HUES6 (cell line): ENCODE measurements at regions not wholly inside any gene's neighbourhood (a gene's known extent, or its start where the extent isn't known, plus 50 kb on each side); places are given as distances from the start of the nearest gene placed in this dataset.
"Not testable (repeated sequence)": the region's sequence is repeated elsewhere in the genome, so short reads cannot be mapped to it uniquely, and the experiment has no call there.

Experiments used
- H3K27ac ChIP-seq: 2 replicates; pipeline ENCODE4 v1.7.0; 2013; ENCODE audit warnings: low read depth, mild to moderate bottlenecking, low read length, inconsistent platforms
- H3K27me3 ChIP-seq: 2 replicates; pipeline ENCODE4 v1.6.1; 2013; ENCODE audit warnings: low read length; ENCODE audit not compliant: control insufficient read depth, insufficient read depth
- H3K36me3 ChIP-seq: 2 replicates; pipeline ENCODE4 v1.6.1; 2013; ENCODE audit warnings: low read length; ENCODE audit not compliant: control insufficient read depth, insufficient read depth
- H3K4me1 ChIP-seq: 2 replicates; pipeline ENCODE4 v1.6.1; 2013; ENCODE audit warnings: low read length; ENCODE audit not compliant: control insufficient read depth, insufficient read depth
- H3K4me3 ChIP-seq: 2 replicates; pipeline ENCODE4 v1.5.1; 2013; ENCODE audit warnings: low read depth, low read length
- H3K9ac ChIP-seq: one replicate; pipeline ENCODE4 v1.6.1; 2013; ENCODE audit warnings: mild to moderate bottlenecking, low read length
- H3K9me3 ChIP-seq: 2 replicates; pipeline ENCODE4 v1.6.1; 2013; ENCODE audit warnings: low read depth, low read length; ENCODE audit not compliant: control insufficient read depth, insufficient read depth

- H3K27ac ChIP-seq = no peak overlapping the region
- no peak overlapping the region for H3K9ac ChIP-seq
- H3K36me3 ChIP-seq = no peaks in the 10 kb centered on the region
- H3K27me3 ChIP-seq = no peaks in the 10 kb centered on the region
- no peaks in the 10 kb centered on the region for H3K4me1 ChIP-seq
- no peaks in the 10 kb centered on the region for H3K9me3 ChIP-seq
- H3K4me3 ChIP-seq = no peak overlapping the region
Observed at GRCh38 chr12:47348206-47348605, 268.4 kb upstream of the AMIGO2 start.

- no peak overlapping the region for H3K4me3 ChIP-seq
- no peaks in the 10 kb centered on the region for H3K4me1 ChIP-seq
- no peaks in the 10 kb centered on the region for H3K27me3 ChIP-seq
- H3K27ac ChIP-seq = no peak overlapping the region
- no peaks in the 10 kb centered on the region for H3K36me3 ChIP-seq
- H3K9me3 ChIP-seq = no peaks in the 10 kb centered on the region
- H3K9ac ChIP-seq = no peak overlapping the region
Observed at GRCh38 chr12:47346251-47347019, 266.7 kb upstream of the AMIGO2 start.

DNA sequence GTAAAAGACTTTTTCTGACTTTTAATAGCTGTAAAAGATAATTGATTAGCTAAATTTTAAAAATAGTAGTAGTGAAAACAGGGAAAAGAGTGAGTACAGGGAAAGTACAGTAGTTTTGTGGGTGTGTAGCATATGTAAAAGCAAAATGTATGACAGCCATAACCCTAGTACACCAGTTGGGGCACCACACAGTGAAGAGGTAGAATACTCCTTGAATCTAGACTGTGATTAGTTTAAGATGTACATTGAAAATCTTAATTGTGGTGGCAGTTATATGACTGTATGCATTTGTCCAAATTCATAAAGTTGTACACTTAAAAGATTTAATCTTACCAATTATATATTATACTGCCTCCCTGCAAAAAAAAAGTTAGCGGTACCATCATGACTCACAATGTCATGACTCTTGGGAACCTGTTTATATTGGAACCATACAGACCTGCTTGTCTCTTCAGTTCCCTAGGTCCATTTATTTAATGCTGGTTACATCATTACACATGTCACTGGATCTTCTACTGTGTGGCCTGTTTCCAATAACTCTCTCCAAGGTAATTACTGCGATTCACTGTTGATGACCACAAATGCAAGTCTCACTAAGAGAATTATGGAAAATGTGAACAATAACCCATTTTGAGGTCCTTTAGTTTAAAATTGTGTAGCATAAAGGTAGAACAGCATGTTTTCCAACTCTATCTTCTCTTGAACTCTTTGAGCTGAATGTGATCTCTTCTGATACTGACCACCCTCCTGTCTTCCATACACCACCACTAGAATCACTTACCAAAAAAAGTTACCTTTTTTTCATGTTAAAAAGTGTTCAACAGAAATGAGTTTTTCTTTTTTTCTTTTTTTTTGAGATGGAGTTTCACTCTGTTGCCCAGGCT, 264.2 kb upstream of the AMIGO2 start:
- H3K27me3 ChIP-seq = no peaks in the 10 kb centered on the region
- no peaks in the 10 kb centered on the region for H3K9me3 ChIP-seq
- no peak overlapping the region for H3K4me3 ChIP-seq
- no peaks in the 10 kb centered on the region for H3K4me1 ChIP-seq
- H3K9ac ChIP-seq = no peak overlapping the region
- no peaks in the 10 kb centered on the region for H3K36me3 ChIP-seq
- no peak overlapping the region for H3K27ac ChIP-seq

DNA sequence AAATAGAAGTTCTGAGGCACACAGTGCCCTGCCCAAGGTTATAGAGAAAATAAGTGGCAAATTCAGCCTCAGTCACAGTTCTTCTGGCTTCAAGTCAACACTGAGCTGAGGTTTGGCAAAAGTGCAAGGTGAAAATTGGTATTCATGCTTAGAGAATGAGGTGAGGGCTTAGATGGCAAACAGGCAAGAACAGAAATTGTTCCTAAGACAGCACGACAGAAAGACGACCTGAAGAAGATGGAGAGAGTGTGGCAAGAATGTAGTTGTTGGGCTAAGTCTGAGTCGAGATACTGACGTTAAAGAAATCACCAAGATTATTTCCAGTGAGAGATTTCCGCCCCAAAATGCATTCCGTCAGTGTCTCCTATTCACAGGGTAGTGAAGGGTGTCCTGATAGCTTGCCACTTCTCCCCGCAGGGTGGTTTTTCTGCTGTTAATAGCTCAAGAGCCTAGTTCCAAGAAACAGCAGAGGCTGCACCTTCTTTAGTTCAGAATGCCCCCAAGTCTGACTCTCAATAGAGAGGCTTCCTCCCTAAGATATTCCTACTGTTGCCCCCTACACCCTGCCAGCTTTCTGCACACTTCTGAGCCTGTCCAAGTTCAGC, 260.8 kb upstream of the AMIGO2 start:
- H3K27me3 ChIP-seq = no peaks in the 10 kb centered on the region
- H3K4me3 ChIP-seq = no peak overlapping the region
- no peaks in the 10 kb centered on the region for H3K9me3 ChIP-seq
- H3K27ac ChIP-seq = no peak overlapping the region
- no peak overlapping the region for H3K9ac ChIP-seq
- H3K36me3 ChIP-seq = no peaks in the 10 kb centered on the region
- H3K4me1 ChIP-seq = no peaks in the 10 kb centered on the region

GRCh38 chr12:47337581-47337980, 257.8 kb upstream of the AMIGO2 start:
- Histone ChIP-seq H3K4me3 (no peak overlapping the region), H3K27me3 (no peaks in the 10 kb centered on the region), H3K9ac (no peak overlapping the region), H3K4me1 (no peaks in the 10 kb centered on the region), H3K36me3 (no peaks in the 10 kb centered on the region), H3K9me3 (peaks cover 5% of the 10 kb centered on the region; the same call in 1 of the 2 replicates), H3K27ac (no peak overlapping the region)

DNA sequence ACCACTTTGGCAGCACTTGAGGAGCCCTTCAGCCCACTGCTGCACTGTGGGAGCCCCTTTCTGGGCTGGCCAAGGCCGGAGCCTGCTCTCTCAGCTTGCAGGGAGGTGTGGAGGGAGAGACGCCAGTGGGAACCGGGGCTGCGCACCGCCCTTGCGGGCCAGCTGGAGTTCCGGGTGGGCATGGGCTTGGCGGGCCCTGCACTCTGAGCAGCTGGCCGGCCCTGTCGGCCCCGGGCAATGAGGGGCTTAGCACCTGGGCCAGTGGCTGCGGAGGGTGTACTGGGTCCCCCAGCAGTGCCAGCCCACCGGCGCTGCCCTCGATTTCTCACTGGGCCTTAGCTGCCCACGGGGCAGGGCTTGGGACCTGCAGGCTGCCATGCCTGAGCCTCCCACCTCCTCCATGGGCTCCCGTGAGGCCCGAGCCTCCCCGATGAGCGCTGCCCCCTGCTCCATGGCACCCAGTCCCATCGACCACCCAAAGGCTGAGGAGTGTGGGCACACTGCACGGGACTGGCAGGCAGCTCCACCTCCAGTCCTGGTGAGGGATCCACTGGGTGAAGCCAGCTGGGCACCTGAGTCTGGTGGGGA, 253.6 kb upstream of the AMIGO2 start:
- H3K9me3 ChIP-seq, H3K36me3 ChIP-seq, H3K4me1 ChIP-seq, H3K9ac ChIP-seq, H3K27ac ChIP-seq, H3K4me3 ChIP-seq, H3K27me3 ChIP-seq: not testable (repeated sequence)

DNA sequence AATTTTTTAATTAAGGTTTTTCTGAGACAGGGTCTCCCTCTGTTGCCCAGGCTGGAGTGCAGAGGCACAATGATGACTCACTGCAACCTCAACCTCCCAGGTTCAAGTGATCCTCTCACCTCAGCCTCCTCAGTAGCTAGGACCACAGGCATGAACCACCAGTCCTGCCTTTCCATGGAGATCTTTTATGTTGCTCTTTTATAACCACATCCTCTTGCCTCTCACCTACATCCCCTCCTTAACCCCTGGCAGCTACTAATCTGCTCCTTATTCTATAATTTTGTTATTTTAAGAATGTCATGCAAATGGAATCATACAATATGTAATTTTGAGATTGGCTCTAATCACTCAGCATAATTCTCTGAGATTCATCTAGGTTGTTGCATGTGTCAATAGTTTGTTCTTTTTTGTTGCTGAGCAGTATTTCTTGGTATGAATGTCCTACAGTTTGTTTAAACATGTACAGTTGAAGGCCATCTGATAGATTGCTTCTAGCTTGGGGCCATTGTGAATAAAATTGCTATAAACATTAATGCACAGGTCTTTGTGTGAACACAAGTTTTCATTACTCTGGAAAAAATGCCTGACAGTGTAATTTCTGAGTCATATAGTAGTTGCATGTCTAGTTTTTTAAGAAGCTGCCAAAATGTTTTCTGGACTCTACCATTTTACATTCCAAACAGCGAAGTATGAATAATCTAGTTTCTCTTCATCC, 249.2 kb upstream of the AMIGO2 start:
- H3K27me3 ChIP-seq = no peaks in the 10 kb centered on the region
- no peaks in the 10 kb centered on the region for H3K4me1 ChIP-seq
- H3K9ac ChIP-seq = no peak overlapping the region
- peaks cover 5% of the 10 kb centered on the region; the same call in 1 of the 2 replicates for H3K9me3 ChIP-seq
- no peak overlapping the region for H3K4me3 ChIP-seq
- H3K36me3 ChIP-seq = no peaks in the 10 kb centered on the region
- H3K27ac ChIP-seq = no peak overlapping the region

GRCh38 chr12:47326190-47326589, 246.4 kb upstream of the AMIGO2 start:
- no peak overlapping the region for H3K4me3 ChIP-seq
- H3K9ac ChIP-seq = no peak overlapping the region
- H3K36me3 ChIP-seq = no peaks in the 10 kb centered on the region
- no peaks in the 10 kb centered on the region for H3K9me3 ChIP-seq
- no peak overlapping the region for H3K27ac ChIP-seq
- no peaks in the 10 kb centered on the region for H3K27me3 ChIP-seq
- H3K4me1 ChIP-seq = no peaks in the 10 kb centered on the region

- H3K27me3 ChIP-seq = no peaks in the 10 kb centered on the region
- no peaks in the 10 kb centered on the region for H3K9me3 ChIP-seq
- H3K27ac ChIP-seq = no peak overlapping the region
- H3K4me3 ChIP-seq = no peak overlapping the region
- no peaks in the 10 kb centered on the region for H3K4me1 ChIP-seq
- no peaks in the 10 kb centered on the region for H3K36me3 ChIP-seq
- no peak overlapping the region for H3K9ac ChIP-seq
Observed at GRCh38 chr12:47323802-47324201, 244.0 kb upstream of the AMIGO2 start.

DNA sequence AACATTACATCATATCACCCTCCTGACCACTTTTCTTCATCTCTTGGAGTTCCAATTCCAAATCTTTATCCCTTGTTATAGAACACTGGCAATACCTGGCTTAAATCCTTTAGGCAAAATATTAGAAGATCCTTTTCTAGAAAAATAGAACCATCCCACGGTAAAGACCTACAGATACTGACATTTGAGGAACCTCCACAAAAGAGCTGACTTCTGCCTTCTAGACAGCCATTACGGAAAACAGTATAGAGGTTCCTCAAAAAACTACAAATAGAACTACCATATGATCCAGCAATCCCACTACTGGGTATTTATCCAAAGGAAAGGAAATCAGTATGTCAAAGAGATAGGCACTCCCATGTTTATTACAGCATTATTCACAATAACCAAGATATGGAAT, 241.7 kb upstream of the AMIGO2 start:
- Histone ChIP-seq H3K9ac (no peak overlapping the region), H3K27ac (no peak overlapping the region), H3K27me3 (no peaks in the 10 kb centered on the region), H3K4me1 (no peaks in the 10 kb centered on the region), H3K9me3 (no peaks in the 10 kb centered on the region), H3K4me3 (no peak overlapping the region), H3K36me3 (no peaks in the 10 kb centered on the region)
